GM15510 (cell line): ENCODE measurements at regions not wholly inside any gene's neighbourhood (a gene's known extent, or its start where the extent isn't known, plus 50 kb on each side); places are given as distances from the start of the nearest gene placed in this dataset.

Source experiments
- POLR2A ChIP-seq: IDR thresholded peaks from 3 replicates; pipeline ENCODE4 v1.6.1; 2011; ENCODE audit warnings: borderline replicate concordance; ENCODE audit not compliant: insufficient read length; ENCODE audit errors: extremely low read depth

DNA sequence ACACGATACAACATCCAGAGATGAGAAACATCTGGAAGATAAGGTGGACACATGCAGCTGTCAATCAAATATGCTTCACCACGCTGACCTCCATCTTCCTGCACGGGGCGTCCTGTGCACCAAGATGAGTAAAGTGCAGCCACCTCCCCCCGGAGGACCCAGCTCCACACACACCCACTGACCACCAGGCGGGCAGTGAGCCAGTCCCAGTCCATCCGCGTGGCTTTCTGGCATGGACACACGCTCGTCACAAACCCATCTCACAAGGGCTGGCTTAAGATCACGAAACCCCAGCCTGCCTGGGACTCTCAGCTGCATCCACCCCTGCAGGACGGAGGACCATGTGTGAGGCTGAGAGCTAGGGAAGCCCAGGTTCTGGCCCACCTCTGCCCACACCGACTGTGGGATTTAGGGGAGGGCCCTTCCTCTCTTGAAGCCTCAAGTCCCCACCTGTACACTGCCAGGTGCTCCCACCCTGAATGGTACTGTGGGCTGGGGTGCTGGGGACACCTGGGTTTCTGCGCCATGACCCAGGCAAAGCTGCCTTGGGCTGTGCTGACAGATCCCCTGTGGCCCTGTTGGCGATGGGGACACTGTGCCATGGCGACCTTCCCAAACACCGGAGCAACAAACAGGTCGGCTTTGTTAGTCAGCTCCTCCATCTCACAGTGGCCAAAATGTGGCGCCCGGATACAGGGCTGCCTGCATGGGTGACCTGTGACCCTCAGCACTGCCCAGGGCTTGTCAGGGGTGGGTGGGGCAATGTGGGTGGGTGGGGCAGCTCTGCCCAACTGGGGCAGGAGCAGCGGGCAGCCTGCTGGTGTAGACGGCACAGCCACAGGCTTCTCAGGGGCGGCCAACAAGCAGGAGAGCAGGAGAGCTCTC lies 629.0 kb downstream of the TBC1D22A start:
- no peak for TF ChIP-seq POLR2A

DNA sequence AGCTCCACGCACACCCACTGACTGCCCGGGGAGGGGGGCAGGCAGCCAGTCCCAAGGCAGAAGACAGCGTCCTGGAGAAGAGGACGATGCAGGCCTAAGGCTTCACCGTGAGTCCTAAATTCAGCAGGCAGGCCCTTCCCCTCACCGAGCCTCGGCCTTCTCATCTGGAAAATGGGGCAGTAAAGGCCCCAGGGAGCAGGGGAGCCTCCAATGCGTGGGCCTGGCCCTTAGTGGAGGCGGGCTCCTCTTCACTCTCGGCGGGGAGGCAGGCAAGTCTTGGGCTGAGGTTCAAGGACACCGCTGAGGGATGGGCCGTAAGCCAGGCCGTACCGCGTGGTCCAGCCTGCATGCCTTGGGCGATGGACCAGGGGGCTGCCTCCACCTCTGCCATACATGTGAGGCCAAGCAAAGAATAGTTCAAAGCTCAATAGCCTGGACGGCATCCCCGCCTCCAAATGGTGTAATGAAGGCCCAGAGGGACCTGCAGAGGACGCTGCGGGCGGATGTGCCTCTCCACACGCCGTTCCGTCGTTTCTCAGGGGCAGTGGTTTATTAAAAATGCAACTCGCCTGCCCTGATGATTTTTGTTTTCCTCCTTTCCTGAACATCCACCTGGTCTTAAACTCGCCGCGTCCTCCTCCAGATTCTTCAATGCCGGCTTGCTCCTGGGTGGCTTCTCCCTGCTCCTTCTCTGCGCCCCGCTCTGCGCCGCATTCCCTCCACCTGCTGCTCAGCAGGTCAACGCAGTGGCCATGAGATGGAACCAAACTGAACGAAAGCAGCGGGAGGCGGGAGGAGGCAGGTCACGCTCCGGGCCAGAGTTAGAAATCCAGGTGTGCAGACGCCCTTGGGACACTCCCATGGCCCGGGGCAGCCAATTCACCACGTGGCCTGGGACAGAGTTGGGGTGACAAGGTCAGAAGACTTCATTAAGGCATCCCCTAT lies 627.8 kb downstream of the TBC1D22A start:
- TF ChIP-seq POLR2A, result no peak

DNA sequence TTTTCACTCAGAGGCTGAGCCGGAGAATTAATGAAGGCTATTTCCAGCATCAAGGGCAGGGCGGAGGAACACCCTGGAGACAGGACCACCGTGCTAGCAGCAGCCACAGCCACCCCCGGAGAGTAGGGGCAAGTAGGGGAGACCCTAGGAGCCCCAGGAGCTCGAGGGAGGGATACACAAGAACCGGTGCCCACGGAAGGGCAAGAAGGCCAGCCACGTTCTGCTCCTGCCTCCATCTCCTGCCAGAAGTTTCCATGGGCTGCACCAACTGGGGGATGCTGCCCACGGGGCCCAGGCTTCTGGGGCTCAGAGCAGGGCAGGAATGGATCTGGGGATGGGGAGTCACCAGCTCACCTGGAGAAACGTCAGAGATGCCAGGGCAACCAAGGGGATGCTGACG lies 626.8 kb downstream of the TBC1D22A start:
- no peak for TF ChIP-seq POLR2A

DNA sequence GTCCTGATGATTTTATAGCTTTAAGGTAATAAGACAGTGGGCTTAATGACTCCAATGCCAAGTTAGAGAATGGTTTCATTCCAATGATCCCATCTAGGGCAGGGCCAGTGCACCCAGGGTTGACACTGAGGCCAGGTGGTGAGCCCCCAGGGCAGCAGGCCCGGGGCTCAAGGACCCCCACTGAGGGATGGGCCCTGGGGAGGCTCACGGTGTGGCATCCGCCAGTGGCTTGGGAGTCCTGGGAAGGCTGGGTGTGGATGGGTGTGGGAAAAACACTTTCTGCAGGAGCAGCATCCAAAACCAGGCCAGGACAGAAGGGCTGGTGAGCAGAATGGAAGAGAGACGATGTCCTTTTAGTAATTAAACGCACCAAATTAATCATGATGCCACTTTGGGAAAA lies 626.3 kb downstream of the TBC1D22A start:
- no peak for TF ChIP-seq POLR2A

DNA sequence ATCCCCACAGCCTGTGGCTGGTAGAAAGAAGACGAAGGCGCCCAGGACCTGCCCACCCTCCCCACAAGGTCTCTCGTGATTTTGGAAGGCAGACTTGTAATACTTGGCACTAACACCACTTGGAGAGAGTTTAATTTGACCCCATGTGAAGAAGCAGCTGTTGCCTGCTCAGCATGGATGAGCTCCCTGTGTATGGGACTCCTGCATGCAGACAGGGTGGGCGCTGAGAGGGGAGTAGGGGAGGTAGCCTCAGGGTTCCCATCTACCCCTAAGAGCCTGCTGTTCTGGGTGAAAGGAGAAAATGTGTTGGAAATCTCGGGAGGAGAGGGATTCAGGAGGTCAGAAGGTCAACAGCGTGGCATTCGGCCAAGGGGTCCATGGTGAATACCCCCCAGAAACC lies 625.9 kb downstream of the TBC1D22A start:
- TF ChIP-seq POLR2A, result no peak

DNA sequence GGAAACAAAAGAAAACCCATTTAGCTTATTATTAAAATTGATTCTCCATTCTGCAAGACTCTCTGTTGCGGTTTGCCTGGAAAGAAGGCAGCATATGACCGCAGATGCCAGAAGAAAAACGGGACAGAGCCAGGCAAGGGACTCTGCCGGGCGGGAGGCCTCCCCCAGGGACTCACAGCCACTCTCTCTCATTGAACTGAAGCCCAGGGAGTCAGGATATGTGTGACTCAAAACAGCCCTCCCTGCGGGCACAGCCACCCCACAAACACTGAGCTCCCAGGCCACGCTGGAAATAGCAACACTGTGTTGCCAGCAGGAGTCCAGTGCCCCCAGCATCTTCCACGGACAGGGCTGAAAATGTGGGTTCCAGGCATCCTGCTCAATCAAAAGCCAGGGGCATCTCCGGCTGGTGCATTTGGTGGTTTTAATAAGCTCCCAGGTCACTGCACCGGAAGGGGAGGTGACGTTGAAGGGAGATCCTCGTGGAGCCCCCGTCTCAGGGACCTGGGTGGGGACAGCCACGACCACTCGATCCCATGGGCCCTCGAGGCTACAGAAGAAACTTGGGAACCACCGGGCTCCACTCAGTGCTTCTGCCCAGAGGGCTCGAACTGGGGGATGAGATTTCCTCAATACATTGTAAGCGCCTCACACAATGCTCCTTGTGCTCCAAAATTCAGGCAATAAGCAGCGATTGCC lies 624.5 kb downstream of the TBC1D22A start:
- TF ChIP-seq POLR2A, result no peak

DNA sequence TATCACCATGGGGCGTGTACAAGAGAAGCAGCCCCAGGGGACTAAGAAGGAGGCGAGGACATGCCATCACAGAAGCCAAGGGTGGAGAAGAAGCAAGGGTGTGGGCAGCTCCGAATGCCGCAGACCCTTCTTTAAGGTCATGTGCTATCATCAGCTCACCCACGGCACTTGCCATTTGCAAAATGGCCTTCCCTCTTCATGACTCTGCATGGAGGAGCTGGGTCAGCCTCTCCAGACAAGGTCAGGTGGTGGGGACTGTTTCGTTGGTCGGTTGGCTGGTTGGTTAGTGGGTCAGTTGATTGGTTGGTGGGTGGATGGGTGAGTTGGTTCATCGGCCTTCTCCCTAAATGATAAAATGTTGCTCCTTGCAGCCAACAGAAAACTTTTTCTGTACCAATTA lies 622.5 kb downstream of the TBC1D22A start:
- no peak for TF ChIP-seq POLR2A

DNA sequence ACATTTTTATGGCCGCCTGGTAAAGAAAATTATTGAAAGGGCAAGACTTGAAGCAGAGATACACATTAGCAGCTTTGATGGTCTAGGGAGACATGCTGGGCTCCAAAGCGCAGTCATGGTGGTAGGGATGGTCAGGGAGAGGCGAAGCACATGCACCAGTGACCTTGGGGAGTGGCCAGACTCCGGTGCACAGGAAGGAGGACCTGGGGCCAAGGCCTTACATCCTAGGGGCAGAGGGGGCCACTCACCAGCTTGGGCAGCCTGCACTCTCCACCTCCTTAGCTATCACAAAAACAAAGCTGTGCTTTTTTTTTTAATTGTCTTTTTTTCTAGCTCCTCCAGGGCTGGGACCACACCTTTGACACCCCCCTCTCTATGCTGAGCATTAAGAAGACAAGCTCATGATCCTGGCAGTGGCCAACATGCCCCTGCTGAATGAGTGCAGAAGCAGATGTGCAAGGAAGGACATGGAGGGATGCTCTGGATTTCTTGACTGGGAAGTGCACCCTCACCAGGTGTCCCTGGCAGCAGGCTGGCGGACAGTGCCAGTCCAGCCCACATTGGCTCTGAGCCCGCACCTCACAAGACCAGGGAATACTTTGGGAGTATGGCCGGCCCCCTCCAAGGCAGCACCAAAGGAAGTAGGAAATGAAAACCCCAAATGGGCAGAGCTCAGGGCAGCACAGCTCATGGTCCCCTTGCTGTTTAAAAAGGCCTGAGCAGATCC lies 619.9 kb downstream of the TBC1D22A start:
- no peak for TF ChIP-seq POLR2A

DNA sequence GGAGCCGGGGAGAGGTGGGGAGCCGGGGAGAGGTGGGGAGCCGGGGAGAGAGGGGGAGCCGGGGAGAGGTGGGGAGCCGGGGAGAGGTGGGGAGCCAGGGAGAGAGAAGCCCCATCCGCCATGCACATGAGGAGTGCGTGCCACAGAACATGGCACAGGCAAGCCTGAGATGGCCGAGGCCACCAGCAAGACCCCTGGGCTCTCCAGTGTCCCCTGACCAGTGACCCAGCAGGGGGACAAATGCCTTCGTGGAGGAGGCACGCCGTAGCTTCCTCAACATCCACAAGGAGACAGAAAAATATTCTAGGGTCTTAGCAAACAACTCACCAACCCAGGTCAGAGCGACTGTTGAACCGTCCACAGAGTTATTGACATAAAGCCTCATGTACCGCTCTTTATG lies 618.8 kb downstream of the TBC1D22A start:
- no peak for TF ChIP-seq POLR2A

DNA sequence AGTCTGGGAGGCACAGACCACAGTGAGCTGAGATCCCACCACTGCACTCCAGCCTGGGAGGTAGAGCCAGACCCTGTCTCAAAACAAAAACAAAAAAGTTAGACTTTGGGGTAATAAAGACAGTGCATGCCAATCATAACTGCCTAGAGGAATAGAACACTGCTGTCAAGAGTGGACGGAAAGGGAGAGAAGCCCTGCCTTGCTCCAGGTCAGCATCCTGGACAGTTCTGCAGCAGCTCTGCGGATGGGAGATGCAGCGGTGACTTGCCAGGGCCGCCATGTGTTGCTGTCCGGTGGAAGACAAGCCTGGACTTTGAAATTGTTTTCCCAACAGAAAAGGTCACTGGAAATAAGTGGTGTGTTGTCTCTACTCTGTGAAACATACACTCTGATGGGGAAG lies 618.2 kb downstream of the TBC1D22A start:
- TF ChIP-seq POLR2A, result no peak

DNA sequence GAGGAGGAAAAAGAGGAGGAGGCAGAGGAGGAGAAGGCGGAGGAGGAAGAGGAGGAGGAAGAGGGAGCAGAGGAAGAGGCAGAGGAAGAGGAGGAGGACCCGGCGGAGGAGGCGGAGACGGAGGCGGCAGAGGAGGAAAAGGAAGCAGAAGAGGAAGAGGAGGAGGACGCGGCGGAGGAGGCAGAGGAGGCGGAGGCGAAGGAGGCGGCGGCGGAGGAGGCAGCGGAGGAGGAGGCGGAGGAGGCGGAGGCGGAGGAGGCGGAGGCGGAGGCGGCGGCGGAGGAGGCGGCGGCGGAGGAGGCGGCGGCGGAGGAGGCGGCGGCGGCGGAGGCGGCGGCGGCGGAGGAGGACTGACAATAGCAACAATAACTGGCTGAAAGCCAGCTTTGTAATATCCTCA lies 616.6 kb downstream of the TBC1D22A start:
- no peak for TF ChIP-seq POLR2A

DNA sequence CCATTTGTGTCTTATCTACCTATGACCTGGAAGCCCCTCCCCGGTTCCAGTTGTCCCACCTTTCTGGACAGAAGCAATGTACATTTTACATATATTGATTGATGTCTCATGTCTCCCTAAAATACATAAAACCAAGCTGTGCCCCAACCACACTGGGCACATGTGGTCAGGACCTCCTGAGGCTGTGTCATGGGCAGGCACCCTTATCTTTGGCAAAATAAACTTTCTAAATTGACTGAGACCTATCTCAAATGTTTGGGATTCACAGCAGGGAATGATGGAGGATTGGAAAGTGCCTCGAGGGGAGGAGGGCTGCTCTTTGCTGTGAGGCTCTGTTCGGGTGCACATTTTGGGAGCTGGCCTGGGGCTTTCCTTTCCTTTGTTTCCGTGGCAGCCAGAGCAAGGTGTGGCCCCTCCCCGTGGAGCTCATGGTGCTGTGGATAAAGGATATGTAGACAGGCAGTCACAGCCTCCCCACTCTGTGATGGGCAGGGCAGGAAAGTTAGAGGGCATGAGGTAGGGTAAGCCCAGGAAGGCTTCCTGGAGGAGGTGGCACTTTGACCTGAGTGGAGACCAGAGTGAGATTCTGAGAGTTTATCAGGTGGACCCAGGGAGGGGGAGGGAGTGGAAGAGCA lies 615.6 kb downstream of the TBC1D22A start:
- TF ChIP-seq POLR2A, result no peak

DNA sequence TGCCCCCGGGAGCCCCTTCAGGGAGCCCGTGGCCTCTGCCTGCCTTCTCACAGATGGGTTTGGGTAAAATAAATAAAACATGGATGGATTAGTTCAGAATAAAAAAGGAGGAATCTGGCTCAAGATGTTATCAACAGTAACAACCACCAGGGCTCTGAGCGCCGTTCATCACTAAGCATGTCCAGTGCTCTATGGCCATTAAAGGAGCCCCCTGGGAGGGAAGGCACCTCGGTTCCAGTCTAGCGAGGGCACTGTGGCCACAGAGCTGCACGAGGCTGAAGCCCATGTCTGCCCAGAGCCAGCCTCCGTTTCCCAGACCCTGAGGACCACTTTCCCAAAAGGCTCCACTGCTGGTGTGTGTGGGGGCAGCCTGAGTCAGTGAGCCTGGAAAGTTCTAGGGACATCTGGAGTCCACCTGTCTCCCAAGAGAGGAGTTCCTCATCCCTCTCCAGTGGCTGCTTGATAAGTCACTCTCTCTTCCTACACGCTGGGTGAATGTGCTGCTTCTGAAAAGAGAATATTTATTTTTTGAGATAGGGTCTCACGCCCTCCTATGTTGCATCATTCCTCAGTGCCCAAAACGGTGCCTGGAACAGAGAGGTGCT lies 614.6 kb downstream of the TBC1D22A start:
- no peak for TF ChIP-seq POLR2A
